NT2/D1 (cell line): ENCODE measurements at regions not wholly inside any gene's neighbourhood (a gene's known extent, or its start where the extent isn't known, plus 50 kb on each side); places are given as distances from the start of the nearest gene placed in this dataset.

Source experiments
- SUZ12 ChIP-seq: IDR thresholded peaks from 2 replicates; pipeline ENCODE4 v1.6.1; 2011; ENCODE audit not compliant: insufficient read length, insufficient read depth; ENCODE audit errors: extremely low read depth
- YY1 ChIP-seq: IDR thresholded peaks from 2 replicates; pipeline ENCODE4 v1.6.1; 2011; ENCODE audit not compliant: insufficient read length, insufficient read depth
- ZNF274 ChIP-seq: IDR thresholded peaks from 2 replicates; pipeline ENCODE4 v1.6.1; 2011; ENCODE audit warnings: mild to moderate bottlenecking, low read depth, low read length

DNA sequence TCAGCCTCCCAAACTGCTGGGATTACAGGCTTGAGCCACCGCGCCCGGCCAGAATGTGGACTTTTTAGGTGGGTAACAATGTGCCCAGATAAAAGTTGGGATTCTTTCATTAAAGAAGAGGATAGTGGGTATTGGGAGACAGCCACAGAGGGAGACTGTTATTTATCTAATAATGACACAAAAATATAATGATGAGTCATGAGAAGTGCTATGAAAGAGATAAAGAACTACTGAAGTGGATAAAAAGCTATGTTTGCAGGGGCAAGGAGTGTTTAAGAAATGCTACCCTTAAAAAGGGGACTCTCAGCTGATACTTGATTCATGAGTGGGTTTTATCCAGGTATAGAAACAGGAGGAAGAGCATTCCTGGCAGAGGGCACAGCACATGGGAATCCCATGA is 143.6 kb upstream of the ERCC6L2 start:
- TF ChIP-seq ZNF274 (no peak), SUZ12 (no peak), YY1 (no peak)
